ENCODE measurements at regions not wholly inside any gene's neighbourhood (a gene's known extent, or its start where the extent isn't known, plus 50 kb on each side); places are given as distances from the start of the nearest gene placed in this dataset.

DNA sequence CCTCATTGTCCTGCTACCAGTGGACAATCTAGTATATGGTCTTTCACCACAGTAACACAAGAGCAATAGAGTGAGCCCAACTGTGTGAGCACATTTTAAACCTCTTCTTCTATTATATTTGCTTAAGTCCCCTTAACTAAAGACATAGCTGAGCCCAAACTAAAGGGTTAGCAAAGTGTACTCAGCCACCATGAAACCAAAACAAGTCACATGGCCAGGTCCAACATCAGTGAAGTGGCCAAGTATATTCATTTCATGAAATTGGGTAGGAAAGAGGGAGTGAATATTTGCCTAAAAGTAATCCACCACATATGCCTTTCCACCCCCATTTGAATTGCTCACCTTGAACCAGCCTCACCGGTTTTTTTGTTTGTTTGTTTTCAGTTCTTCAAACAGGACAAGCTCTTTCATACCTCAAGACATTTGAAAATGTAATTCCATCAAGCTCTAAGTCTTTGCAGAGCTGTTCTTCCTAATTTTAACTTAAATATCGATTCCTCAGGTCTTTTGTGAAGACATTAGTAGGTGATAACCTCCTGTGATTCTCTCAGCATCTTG lies 327.0 kb upstream of the SEMA6D start:
- TF ChIP-seq EZH2 (IDR thresholded peaks at IDR 0.05; ENCODE audit: low read length, unreplicated experiment): no peak
- TF ChIP-seq, protein P1, sequence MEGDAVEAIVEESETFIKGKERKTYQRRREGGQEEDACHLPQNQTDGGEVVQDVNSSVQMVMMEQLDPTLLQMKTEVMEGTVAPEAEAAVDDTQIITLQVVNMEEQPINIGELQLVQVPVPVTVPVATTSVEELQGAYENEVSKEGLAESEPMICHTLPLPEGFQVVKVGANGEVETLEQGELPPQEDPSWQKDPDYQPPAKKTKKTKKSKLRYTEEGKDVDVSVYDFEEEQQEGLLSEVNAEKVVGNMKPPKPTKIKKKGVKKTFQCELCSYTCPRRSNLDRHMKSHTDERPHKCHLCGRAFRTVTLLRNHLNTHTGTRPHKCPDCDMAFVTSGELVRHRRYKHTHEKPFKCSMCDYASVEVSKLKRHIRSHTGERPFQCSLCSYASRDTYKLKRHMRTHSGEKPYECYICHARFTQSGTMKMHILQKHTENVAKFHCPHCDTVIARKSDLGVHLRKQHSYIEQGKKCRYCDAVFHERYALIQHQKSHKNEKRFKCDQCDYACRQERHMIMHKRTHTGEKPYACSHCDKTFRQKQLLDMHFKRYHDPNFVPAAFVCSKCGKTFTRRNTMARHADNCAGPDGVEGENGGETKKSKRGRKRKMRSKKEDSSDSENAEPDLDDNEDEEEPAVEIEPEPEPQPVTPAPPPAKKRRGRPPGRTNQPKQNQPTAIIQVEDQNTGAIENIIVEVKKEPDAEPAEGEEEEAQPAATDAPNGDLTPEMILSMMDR (conservative IDR thresholded peaks at IDR 0.05; ENCODE audit: low read depth, low read length): no peak

Data from PC-3 (cell line).